Omental fat pad (tissue), 3 donors: ENCODE measurements at regions not wholly inside any gene's neighbourhood (a gene's known extent, or its start where the extent isn't known, plus 50 kb on each side); places are given as distances from the start of the nearest gene placed in this dataset.

Source experiments
- ATAC-seq: fragments of 150-250 bp; one replicate; pipeline ENCODE4 v1.9.1; 2016; ENCODE audit warnings: mild to moderate bottlenecking, moderate library complexity; ENCODE audit not compliant: low FRiP score
- DNase-seq: peaks from one replicate; pipeline ENCODE4 v3.0.0-alpha.2; 2019; ENCODE audit warnings: low spot score
- TF ChIP-seq, protein P1 (sequence below), 3 donors: fragments of 450-650 bp; IDR thresholded peaks; one replicate each; pipeline ENCODE4 v1.5.1; 2016 to 2017; ENCODE audit warnings: antibody characterized with exemption in 3 of 3, mild to moderate bottlenecking in 3 of 3, moderate library complexity in 2 of 3

DNA sequence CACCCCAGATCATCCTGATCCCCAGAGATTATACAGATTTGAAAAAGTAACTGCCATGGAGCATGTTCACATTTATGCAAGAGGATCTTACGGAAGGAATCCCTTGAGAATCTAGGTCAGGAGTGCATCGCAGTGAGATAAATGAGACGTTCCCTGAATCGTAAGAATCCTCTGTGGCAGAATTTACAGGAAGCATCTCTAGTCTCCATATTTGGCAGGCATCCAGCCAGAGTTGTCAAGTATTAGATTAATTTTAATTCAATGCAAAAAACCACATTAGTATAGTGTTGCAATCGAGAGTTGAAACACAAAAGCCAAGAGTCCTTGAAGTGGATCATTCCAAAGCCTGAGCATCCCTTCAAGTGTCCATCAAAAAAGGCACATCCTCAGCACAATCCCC, 100.8 kb downstream of the RRAGC start:
- TF ChIP-seq, protein P1, sequence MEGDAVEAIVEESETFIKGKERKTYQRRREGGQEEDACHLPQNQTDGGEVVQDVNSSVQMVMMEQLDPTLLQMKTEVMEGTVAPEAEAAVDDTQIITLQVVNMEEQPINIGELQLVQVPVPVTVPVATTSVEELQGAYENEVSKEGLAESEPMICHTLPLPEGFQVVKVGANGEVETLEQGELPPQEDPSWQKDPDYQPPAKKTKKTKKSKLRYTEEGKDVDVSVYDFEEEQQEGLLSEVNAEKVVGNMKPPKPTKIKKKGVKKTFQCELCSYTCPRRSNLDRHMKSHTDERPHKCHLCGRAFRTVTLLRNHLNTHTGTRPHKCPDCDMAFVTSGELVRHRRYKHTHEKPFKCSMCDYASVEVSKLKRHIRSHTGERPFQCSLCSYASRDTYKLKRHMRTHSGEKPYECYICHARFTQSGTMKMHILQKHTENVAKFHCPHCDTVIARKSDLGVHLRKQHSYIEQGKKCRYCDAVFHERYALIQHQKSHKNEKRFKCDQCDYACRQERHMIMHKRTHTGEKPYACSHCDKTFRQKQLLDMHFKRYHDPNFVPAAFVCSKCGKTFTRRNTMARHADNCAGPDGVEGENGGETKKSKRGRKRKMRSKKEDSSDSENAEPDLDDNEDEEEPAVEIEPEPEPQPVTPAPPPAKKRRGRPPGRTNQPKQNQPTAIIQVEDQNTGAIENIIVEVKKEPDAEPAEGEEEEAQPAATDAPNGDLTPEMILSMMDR (IDR thresholded peaks at IDR 0.05) = no peak
- no peak for ATAC-seq
- no peak for DNase-seq

DNA sequence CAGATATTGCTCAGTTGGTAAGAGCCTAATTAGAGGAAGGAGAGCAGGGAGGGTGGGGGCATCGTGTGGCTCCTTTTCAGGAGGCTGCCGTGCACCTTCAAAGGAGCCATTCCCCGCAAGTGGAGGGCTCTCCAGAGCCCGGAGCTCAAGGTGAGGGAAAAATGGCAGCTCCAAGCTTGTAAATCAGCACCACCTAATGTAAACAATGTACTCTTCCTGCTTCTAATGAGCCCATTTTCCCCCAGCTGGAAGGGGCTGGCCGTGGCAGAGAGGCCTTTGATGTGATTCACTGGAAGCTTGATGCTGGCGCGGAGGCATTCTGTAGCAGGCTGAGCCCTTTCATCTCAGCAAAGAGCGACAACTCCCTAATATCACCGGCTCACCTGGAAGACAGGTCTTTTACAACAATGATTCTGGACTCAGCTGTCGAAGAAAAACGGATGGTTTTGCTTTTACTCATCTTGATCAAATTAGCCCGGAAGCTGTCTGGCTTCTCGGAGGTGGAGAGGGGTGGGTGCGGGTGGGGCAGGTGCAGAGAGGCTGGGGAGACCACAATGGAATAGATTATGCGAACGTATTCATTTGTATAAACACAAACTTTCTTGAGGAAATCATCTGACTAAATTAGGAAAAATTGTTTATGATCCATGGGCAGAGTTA, 112.5 kb downstream of the RRAGC start:
- no peak for DNase-seq
- TF ChIP-seq, protein P1 (IDR thresholded peaks at IDR 0.05) = no peak
- ATAC-seq = no peak

DNA sequence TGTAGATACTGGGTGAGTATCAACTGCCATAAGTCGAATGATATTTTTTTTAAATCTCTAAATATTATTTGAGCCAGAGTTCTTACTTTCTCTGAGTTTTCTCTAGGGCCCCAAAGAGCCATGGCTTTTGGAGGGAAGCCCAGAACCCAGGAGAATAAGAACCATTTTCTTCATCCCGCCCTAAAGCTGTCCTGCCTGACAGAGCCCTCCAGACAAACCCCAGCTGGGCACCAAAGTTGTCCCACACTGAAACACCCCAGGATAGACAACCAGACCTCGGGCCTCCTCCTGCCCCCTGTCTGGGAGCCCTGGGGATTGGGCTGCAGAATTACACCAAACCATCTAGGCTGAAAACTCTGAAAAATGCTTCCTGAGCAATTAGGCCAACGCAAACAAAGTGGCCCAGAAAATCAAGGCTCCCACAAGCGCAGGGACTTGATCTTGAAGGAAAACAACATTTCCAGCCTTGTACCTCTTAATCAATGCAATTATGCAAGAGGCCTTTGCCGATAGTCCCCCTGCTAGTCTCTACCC, 113.1 kb downstream of the RRAGC start:
- no peak for DNase-seq
- TF ChIP-seq, protein P1 (IDR thresholded peaks at IDR 0.05) = no peak
- ATAC-seq = no peak

DNA sequence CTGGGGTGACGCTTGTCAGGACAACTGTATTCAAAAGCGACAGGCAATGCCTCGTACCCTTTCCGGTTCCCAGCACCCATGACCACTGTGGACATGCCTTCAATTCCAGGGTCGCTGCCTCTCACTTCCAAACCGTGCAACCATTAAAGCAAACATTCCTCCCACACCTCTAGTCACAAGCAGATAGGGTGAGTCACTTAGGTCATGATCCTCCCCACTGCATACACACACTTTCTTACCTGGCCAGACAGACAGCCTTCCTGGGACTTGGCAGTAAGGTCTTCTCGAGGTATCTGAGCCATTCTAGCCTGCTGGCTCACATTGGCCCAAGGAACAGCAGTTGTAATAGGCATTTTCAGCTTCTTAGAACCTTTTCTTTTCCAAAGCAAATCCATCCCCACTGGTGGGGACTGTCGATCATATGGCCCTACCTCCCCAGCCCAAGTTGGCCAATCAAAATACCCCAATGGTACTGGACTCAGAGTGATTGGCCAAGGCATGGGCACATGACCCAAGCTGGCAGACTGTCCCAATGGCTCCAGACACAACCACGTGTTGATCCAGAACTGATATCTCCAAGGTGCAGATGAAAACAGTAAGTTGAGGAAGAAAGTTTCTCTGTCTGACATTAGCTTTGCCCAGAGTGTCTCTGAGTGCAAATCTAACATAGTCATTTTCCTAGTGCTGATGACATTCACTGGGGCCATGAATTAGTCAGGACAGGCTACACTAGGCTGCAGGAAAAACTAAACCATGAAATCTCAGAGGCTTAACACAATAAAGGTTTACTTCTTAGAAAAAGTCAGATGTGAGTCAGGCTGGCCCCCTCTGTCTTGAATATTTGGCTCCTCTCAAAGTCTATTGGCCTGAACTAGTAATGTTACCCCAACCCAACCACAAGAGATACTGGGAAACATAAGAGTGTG, 113.8 kb downstream of the RRAGC start:
- TF ChIP-seq, protein P1 (IDR thresholded peaks at IDR 0.05) = no peak
- ATAC-seq (no peak), DNase-seq (no peak)

DNA sequence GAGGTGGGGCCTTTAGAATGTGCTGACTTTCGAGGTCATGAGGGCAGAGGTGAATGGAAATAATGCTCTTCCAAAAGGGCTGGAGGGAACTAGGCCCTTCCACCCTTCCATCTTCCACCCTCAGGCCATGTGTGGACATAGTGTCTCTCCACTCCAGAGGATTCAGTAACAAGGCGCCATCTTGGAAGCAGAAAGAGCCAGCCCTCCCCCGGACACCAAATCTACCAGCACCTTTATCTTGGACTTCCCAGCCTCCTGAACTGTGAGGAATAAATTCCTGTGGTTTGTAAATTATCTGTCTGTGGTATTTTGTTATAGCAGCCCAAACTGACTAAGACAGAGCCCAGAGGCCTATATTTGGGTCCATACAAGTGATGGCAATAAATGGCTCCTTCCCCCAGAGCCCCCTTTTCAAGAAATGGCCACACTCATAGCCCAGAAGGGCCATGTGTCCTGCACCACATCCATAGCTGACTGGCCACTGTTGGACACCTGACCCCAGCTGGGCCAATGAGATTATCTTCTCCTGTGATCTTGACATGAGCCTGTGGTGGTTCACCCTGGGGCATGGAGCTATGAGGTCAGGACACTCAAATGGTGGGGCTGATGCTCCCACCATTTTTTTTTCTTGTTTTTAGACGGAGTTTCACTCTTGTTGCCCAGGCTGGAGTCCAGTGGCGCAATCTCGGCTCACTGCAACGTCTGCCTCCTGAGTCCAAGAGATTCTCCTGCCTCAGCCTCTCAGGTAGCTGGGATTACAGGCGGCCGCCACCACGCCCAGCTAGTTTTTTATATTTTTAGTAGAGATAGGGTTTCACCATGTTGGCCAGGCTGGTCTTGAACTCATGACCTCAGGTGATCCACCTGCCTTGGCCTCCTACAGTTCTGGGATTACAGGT, 114.9 kb downstream of the RRAGC start:
- no peak for ATAC-seq
- DNase-seq = no peak
- TF ChIP-seq, protein P1 (IDR thresholded peaks at IDR 0.05) = no peak

DNA sequence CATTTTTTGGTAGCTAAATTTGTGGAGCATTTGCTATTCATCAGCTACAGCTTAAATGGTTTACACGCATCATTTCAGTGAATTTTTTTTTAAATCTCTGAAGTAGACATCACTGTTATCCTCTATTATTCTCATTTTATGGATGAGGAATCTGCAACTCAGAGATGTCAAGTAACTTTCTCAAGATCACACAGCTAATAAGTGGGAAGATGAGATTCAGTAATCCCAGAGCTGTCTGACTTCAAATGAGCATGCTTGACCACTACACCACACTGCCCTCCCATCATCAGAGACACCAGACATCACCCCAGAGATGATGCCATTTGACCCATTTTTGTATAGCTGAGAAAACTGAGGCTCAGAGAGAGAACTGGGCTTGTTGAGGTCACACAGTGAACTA, 116.4 kb downstream of the RRAGC start:
- no peak for ATAC-seq
- DNase-seq = no peak
- TF ChIP-seq, protein P1 (IDR thresholded peaks at IDR 0.05) = no peak
